Parathyroid adenoma (tissue), 2 donors: ENCODE measurements at regions not wholly inside any gene's neighbourhood (a gene's known extent, or its start where the extent isn't known, plus 50 kb on each side); places are given as distances from the start of the nearest gene placed in this dataset.

Experiments
- H2AFZ ChIP-seq: fragments of 300-600 bp; sonication (generic); one replicate; pipeline ENCODE4 v1.7.0; 2017; ENCODE audit warnings: antibody characterized with exemption, mild to moderate bottlenecking
- H3K27ac ChIP-seq: fragments of 300-600 bp; sonication (generic); one replicate; pipeline ENCODE4 v1.7.0; 2017
- H3K27me3 ChIP-seq: fragments of 300-600 bp; sonication (generic); one replicate; pipeline ENCODE4 v1.7.0; 2017; ENCODE audit warnings: low read length; ENCODE audit not compliant: control insufficient read depth, insufficient read depth
- H3K36me3 ChIP-seq: fragments of 300-600 bp; sonication (generic); one replicate; pipeline ENCODE4 v1.7.0; 2017; ENCODE audit warnings: low read length; ENCODE audit not compliant: control insufficient read depth, insufficient read depth
- H3K4me1 ChIP-seq: fragments of 300-600 bp; sonication (generic); one replicate; pipeline ENCODE4 v1.7.0; 2017; ENCODE audit warnings: control low read depth
- H3K4me2 ChIP-seq: fragments of 300-600 bp; sonication (generic); one replicate; pipeline ENCODE4 v1.7.0; 2017; ENCODE audit warnings: low read length
- H3K4me3 ChIP-seq: fragments of 300-600 bp; sonication (generic); one replicate; pipeline ENCODE4 v1.7.0; 2017; ENCODE audit warnings: low read depth, low read length
- H3K79me2 ChIP-seq: fragments of 300-600 bp; sonication (generic); one replicate; pipeline ENCODE4 v1.7.0; 2017; ENCODE audit warnings: control low read depth
- H3K9ac ChIP-seq: fragments of 300-600 bp; sonication (generic); one replicate; pipeline ENCODE4 v1.7.0; 2017; ENCODE audit warnings: mild to moderate bottlenecking
- H3K9me3 ChIP-seq: fragments of 300-600 bp; sonication (generic); one replicate; pipeline ENCODE4 v1.7.0; 2017; ENCODE audit warnings: low read length; ENCODE audit not compliant: control insufficient read depth
- TF ChIP-seq, protein P1 (sequence below): fragments of 300-600 bp; sonication (generic); IDR thresholded peaks from one replicate; pipeline ENCODE4 v1.7.0; 2017; ENCODE audit warnings: antibody characterized with exemption, mild to moderate bottlenecking
- donor health status: primary hyperparathyroidism.

DNA sequence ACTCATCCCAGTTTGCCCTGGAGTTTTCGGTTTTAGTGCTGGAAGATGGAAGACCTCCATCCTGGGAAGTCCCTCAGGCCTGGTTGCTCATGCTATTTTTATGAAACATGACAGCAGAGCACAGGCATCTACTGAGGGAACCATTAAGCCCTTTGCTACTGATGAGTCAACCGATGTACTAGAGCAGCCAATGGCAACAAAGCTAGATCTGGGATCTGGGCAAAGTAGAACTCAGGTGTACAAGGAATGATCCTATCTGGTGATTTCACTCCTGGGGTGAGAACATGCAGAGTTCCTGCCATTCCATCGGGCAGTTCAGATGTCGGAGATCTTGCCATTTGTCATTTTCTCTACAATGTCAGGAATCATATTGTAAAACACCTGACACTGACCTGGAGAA lies 166.2 kb upstream of the NSMCE3 start:
- no peak overlapping the region for H3K9ac ChIP-seq
- no peak overlapping the region for H3K27ac ChIP-seq
- H3K4me1 ChIP-seq = peaks cover 7% of the 10 kb centered on the region
- H3K4me2 ChIP-seq = no peak overlapping the region
- H3K79me2 ChIP-seq = peaks cover 6% of the 10 kb centered on the region
- no peak overlapping the region for H2AFZ ChIP-seq
- no peaks in the 10 kb centered on the region for H3K27me3 ChIP-seq
- no peak overlapping the region for H3K4me3 ChIP-seq
- TF ChIP-seq, protein P1, sequence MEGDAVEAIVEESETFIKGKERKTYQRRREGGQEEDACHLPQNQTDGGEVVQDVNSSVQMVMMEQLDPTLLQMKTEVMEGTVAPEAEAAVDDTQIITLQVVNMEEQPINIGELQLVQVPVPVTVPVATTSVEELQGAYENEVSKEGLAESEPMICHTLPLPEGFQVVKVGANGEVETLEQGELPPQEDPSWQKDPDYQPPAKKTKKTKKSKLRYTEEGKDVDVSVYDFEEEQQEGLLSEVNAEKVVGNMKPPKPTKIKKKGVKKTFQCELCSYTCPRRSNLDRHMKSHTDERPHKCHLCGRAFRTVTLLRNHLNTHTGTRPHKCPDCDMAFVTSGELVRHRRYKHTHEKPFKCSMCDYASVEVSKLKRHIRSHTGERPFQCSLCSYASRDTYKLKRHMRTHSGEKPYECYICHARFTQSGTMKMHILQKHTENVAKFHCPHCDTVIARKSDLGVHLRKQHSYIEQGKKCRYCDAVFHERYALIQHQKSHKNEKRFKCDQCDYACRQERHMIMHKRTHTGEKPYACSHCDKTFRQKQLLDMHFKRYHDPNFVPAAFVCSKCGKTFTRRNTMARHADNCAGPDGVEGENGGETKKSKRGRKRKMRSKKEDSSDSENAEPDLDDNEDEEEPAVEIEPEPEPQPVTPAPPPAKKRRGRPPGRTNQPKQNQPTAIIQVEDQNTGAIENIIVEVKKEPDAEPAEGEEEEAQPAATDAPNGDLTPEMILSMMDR = no peak
- H3K36me3 ChIP-seq = no peaks in the 10 kb centered on the region
- no peaks in the 10 kb centered on the region for H3K9me3 ChIP-seq

DNA sequence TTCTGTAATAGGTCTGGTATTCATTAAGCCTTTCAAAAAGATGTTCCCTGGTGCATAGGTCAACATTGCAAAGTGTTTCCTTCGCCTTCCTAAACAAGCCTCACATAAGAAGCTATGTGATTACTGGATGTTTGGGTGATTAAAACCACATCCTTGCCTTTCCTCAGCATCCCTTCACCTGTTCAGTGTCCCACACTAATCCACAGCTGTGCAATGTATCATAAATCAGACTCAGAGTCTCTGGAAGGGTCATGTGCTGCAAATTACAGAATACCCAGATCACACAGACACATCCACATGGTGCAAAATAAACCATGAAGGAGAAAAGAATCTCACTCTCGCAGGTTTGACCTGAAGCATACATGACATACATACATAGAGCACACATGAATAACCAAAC lies 164.7 kb upstream of the NSMCE3 start:
- Histone ChIP-seq H3K9ac (no peak overlapping the region), H2AFZ (no peak overlapping the region), H3K79me2 (peaks cover 9% of the 10 kb centered on the region), H3K27ac (no peak overlapping the region), H3K9me3 (no peaks in the 10 kb centered on the region), H3K36me3 (no peaks in the 10 kb centered on the region), H3K4me1 (peaks cover 5% of the 10 kb centered on the region), H3K4me2 (no peak overlapping the region), H3K4me3 (no peak overlapping the region), H3K27me3 (no peaks in the 10 kb centered on the region)
- TF ChIP-seq, protein P1 = no peak

DNA sequence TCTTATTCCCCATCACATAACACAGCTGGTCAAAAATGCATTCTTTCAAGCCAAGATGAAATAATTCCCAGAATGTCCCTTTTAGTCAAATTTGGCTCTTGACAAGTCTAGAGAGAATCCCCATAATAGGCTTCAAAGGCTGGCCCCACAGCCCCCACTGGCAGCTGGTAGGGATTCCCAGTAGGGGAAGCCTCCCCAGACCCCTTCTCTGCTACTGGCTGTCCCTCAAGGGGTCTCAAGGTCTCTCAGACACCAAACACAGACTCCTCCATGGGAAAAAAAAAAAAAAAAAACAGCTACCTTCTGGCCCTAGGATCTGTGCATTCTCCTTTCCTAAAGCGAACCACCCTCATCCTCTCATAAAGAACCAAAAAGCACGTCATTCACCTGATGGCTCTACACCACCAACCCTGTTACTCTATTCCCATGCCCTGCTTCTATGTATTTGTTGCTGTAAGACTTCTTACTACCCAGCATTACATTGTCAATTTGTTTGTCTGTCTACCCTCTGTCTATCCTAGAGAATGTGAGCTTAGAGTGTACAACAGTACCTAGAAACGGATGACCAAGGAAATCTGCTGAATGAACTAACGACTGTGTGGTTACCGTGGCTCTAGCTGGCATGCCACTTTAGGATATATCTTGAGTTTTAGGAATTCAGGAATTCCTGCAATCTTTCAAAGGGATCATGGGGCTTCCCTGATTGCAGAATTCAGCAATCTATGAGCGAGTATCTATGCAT lies 164.1 kb upstream of the NSMCE3 start:
- no peak overlapping the region for H2AFZ ChIP-seq
- no peak overlapping the region for H3K9ac ChIP-seq
- no peaks in the 10 kb centered on the region for H3K36me3 ChIP-seq
- H3K27ac ChIP-seq = no peak overlapping the region
- H3K4me1 ChIP-seq = peaks cover 5% of the 10 kb centered on the region
- no peak overlapping the region for H3K4me3 ChIP-seq
- H3K79me2 ChIP-seq = peaks cover 9% of the 10 kb centered on the region
- H3K27me3 ChIP-seq = no peaks in the 10 kb centered on the region
- TF ChIP-seq, protein P1 = no peak
- no peaks in the 10 kb centered on the region for H3K9me3 ChIP-seq
- no peak overlapping the region for H3K4me2 ChIP-seq

DNA sequence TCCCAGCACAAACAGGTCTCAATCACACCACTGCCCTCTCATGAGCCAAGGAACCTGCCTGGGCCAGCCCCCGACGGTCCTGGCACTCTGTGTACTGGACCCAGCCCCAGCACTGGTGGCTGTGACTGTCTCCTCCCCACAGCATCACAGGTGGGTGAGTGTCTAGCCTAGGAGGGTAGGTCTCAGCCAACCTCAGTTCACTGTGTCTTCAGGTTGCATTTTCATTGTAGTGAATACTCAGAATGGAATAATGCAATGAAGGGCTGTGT lies 163.4 kb upstream of the NSMCE3 start:
- Histone ChIP-seq H2AFZ (no peak overlapping the region), H3K27me3 (no peaks in the 10 kb centered on the region), H3K4me3 (no peak overlapping the region), H3K4me1 (peaks cover 5% of the 10 kb centered on the region), H3K36me3 (no peaks in the 10 kb centered on the region), H3K9me3 (no peaks in the 10 kb centered on the region), H3K27ac (no peak overlapping the region), H3K4me2 (no peak overlapping the region), H3K79me2 (peaks cover 9% of the 10 kb centered on the region), H3K9ac (no peak overlapping the region)
- TF ChIP-seq, protein P1 = no peak
